SH-SY5Y (cell line): ENCODE measurements at regions not wholly inside any gene's neighbourhood (a gene's known extent, or its start where the extent isn't known, plus 50 kb on each side); places are given as distances from the start of the nearest gene placed in this dataset.

ENCODE experiments used
- GATA2 ChIP-seq: IDR thresholded peaks from 2 replicates; pipeline ENCODE4 v1.6.1; 2011; ENCODE audit warnings: mild to moderate bottlenecking, low read depth, low read length
- GATA3 ChIP-seq: IDR thresholded peaks from 2 replicates; pipeline ENCODE4 v1.6.1; 2011; ENCODE audit warnings: low read depth, mild to moderate bottlenecking, low read length, moderate library complexity

DNA sequence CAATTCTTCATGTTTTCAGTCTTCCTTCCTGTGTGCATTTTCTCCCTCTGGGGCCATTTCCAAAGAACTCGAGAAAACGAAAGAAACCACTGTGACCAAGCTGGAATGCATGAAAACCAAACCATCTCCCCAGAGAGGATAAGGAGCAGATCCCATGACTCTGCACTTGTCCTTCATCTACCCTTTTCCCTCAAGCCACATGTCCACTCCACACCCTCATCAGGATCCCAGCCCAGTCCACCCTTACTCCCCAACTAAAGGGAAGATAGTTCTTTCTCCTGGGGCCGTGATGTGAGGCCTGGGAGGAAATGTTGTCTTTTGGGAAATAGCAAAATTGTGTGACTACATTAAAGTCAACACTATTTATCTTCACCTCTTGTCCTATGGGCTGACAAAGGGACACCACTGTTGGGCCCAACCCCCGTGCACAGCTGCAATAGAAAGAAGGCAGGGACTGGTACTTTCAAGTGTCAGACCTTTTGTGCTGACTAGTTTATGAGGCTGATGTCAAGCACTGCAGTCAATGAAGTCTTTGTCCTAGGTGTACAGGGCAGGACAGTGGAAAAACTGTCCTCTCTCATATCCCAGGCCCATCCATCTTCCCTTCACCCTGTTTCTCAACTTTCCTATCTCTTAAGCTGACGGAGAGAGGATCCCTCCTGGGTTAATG lies 487.1 kb upstream of the NR2F2 start:
- TF ChIP-seq GATA2 (no peak), GATA3 (no peak)
